GM19238 (cell line): ENCODE measurements at regions not wholly inside any gene's neighbourhood (a gene's known extent, or its start where the extent isn't known, plus 50 kb on each side); places are given as distances from the start of the nearest gene placed in this dataset.
"Not testable (repeated sequence)": the region's sequence is repeated elsewhere in the genome, so short reads cannot be mapped to it uniquely, and the experiment has no call there.

Experiments
- DNase-seq: peaks from one replicate; pipeline ENCODE4 v3.0.0; 2011; ENCODE audit warnings: low spot score; ENCODE audit not compliant: insufficient read length

DNA sequence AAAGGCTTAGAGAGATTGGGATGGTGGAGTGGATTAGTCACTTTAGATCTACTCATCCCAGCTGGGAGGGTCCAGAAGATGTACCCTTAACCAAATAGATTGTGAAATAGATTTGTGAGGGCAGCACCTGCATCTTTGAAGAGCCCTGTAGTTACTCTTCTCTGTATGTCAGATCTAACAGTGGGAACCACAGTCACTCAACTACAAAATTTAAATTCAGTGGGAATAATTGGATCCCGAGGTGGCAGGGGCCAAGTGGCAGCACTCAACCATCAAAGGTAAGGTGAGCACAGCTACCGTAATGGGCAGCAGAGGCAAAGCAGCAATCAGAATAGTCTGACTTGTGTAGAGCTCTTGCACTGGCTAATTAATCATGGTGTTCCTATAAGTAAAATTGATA lies 99.5 kb upstream of the POU3F1 start:
- DNase-seq = not testable (repeated sequence)

DNA sequence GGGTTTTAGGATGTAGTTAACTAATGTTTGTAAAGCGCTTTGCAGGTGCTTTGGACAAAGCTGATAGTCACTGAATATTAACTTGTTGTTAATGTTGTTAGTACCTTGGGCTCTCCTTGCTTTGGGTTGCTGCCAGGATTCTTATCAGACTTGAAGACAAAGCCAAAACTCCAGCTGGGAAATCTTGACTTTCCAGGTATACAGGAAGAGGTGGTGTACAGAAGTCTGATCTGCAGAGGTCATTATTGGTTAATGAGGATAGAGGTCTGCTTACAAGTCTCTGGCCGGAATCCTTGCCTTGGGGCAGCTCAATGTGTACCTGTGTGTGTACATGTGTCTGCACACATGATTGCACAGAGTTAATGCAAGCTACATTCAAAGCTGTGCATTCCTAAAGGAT lies 96.0 kb upstream of the POU3F1 start:
- DNase-seq = no peak

DNA sequence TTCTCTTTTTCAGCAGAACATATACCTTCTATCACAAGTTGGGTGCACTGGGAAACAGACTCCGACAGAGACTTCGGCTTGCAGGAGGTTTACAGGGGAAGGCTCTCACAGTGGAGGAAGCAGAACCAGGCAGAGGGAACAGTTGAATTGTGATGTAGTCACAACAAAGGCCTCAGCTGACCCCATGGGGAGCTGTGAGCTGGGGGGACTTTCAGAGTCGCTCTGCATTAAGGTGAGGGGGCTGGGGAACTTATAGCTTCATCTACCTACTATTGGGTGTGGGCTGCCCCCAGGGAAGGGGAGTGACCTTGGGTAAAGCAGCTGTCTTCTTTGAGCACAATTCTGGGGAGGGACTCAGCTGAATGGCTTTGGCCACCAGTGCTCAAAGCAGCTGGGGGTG lies 94.9 kb upstream of the POU3F1 start:
- no peak for DNase-seq

DNA sequence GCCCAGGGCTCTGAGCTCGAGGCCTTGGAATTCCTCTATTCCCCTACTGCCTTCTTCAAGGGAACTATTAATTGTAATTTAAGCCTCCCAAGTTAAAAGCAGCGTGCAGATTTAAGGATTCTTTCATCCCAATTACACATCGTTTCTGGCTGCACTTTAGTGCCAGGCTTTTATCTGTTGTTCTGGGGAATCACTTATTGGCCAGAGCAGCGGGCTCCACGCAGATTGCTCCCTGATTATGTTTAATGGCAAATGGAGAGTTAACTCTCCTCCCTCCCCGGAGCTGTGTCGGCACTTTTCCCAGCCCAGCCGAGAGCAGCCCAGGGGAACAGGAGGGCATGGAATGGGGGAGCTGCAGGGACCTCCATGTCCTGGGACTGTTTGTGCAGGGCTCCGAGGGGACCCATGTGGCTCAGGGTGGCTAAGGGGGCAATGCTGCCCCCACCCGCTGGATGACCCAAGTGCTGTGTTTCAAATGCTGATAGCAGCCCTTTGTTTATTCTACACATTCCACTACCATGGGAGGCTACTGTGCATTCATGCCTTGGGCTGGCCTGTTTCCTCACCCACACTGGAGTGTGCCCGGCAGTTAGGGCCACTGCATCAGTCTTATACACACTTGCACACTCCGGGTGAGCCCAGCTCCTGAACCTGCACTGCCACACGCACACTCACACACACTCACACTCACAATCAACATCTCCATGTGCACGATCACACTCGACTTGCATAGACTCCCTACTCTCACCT lies 93.3 kb upstream of the POU3F1 start:
- DNase-seq = no peak

DNA sequence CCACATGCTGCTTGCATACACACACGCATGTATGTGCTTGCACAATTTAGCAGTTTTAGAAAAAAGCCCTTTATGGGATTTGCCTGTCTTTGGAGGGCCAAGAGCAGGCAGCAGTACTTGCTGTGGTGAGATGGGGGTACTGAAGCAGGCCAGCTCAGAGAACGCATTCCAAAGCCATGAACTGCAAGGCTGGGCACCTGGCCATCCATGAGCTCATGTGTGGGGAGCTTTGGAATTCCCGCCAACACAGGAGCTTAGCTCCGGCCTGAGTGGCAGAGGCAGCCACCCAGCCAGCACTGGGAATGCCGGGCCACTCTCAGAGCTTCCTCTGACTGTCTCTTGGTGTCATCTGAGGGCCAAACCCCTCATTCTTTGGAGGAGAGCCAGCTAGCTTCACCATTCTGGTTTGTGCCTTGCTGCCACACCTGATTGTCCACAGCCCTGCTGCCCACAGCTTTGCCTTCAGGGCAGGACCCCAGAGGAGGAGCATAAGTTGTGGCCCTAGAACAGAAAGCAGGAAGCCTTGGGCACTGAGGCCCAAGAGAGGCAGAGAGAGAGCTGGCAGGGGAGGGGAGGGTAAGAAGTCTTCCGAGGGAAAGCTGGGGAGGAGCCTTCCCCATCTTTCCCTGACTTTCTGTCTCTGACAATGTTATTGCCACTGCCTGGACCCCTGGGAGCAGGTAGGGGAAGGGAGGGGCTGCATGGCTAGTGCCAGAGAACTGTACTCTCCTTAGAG lies 92.1 kb upstream of the POU3F1 start:
- DNase-seq = no peak

DNA sequence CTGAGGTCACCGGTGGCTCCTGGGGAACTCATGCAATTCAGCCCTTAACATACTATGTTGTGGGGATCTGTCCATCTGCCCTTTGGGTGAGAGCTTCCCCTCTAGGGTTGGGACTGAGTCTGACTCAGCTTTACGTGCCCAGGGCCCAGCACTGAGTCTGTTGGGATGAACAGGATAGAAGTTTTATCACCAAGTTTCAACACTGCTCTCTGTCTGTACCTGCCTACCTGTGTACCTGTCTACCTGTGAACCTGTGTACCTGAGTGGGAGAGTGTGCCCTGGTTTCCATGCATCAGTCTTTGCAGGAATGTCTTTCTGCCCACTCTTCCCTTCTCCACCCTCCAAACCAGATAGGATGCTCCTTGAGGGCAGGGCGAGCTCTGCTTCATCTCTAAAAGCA lies 90.6 kb upstream of the POU3F1 start:
- DNase-seq = no peak

DNA sequence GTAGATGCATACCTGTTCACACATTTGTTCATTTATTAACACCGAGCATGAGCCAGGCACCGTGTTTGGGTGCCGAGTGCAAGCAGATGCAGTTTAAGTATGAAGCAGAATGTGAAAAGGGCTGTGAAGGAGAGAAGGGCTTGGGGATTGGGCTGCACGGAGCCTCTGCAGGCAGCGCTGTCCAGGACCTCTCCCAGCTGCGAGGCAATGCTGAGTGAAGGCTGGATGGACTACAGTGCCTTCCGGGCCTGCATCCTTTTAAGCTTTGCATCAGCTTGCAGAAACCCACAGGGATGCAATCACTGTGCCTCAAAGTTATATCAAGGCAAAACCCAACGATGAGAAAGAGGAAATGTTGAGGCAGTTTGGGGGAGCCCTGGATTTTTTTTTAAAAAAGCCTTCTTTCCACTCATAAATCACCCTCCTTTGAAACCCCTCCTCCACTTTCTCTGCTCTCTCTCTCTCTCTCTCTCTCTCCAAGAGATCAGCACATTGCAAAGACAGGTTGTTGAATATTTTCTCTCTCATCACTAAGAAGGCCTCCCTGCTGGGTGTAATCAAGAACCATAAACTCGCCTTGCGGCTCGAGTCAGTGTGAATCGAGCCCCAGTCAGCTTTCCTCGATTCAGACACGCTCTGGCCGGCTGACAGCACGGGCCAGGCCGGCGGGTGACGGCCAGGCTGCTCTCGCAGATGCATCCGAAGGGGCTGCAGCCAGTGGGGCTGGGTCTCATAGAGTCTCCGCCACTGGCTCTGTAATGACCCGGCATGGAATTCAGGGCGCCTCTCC lies 89.2 kb upstream of the POU3F1 start:
- no peak for DNase-seq

DNA sequence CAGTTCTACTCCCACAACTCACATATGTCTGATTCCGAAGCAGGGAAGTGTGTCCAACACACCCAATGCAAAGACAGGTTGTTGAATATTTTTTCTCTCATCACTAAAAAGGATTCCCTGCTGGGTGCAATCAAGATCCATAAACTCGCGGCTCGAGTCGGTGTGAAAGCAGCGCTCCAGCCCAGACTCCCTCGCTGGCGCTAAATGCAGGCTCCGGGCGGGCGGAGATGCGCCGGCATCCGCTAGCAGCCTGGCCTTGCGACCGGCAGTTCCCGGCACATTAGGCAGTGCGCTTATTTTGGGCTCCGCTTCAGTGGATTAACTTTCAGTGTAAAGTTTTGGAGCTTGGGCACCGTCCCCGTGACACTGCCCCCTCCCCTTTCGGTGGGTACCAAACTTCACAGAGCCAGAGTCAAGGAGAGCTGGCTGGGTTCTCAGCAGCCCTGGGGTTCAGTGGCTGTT lies 87.7 kb upstream of the POU3F1 start:
- no peak for DNase-seq

DNA sequence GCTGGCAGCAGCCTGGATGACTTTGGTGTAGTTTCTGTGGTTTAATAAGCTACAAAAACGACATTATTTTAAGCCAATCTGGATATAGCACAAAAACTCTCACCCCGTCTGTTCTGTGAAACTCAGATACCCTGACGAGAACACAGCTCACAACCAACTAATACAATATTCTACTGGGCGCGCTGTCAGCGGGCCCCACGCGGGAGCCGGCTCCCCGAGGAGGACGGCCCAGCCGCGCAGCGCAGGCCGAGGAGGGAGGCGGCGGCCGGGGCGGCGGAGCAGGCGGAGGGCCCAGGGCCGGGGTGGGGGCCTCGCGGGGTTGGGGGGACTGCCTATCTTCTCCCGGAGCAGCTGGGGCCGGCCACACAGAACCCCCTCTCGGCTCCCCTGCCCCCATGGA lies 87.2 kb upstream of the POU3F1 start:
- no peak for DNase-seq

DNA sequence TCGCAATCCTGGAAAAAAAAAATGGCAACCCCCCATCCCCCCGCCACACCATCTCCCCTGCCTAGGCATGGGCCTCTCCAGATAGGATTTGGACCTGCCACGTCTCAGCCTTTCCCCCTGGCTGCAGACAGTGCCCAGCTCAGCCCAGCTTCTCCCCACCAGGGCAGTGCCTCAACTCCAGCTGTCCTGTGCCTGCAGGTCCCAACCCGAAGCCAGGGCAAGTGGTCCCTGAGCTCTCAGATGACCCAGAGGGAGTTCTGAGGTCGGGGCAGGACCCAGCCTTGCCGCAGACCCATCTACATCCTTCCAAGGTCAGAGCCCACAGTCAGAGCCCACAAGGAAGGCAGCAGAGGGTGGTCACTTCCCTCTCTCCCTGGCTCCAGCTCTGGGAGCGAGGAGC lies 86.7 kb upstream of the POU3F1 start:
- no peak for DNase-seq

DNA sequence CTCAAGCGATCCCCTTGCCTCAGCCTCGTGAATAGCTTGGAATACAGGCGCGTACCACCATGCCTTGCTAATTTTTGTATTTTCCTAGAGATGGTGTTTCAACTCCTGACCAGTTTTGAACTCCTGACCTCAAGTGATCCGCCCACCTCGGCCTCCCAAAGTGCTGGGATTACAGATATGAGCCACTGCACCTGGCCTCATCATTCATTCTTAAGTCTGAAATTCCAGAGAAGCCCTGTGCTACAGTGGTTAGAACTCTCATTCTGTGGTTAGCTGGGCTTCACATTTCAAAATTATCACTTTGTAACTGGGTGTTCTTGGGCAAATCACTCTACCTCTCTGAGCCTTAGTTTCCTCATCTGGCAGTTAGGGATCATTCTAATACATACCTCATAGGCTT lies 86.1 kb upstream of the POU3F1 start:
- no peak for DNase-seq

DNA sequence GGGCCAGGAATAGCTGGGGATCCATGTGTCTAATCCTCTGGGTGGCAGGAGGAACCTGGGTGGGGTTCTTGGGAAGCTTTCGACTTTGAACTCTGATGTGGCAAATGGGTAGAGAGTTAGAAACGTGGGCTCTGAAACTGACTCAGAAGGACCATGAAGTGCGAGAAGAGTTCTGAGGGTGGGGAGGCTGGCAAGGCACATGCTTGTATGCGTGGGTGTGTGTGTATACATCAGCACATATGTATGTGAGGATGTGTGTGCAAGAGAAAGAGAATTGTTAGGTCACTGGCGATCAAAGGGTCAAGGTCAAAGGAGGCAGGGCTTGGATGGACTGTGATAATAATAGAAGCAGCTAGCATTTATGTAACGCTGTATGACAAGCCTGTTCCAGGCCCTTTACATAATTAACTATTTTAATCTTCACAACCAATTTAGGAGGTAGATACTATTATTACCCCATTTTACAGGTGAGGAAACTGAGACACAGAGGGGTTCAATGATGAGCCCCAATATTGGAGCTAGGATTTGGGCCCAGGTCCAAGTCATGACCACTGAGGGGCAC lies 84.5 kb upstream of the POU3F1 start:
- DNase-seq = no peak

DNA sequence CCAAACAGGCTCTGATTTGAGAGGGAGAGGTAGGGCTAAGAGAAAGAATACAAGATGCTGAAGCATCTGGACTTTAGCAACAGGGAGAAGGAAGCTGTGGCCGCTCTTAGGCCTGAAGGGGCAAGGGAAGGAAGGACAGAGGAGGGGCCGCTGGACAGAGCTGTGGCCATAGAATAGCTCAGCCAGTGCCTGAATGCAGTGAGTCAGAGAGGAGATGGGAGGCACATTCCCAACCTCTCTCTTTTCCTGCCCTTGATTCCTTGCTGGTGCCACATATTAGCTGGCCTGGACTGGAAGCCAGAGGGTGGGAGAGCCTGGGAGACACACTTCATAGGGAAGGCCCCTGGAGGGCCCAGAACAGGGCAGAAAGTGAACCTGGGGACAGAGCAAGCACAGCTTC lies 83.4 kb upstream of the POU3F1 start:
- DNase-seq = no peak

DNA sequence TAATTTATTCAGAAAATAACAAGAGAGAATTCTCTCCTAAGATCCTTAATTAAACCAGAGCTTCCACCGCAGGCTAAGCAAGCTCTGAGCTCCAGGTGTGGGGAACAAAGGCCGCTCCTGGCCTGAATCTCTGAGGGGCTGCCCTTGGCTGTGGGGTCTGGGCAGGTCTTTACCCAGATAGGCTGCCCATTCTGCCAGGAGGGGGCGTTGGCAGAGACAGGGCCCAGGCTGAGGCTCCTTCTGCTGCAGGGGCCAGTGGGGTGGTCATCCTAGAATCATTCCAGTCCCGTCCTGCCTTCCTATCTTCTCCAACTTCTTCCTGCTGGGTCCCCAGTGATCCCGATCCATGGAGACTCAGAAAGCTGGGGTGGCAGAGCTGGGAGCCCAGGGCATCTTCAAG lies 82.9 kb upstream of the POU3F1 start:
- DNase-seq = no peak

DNA sequence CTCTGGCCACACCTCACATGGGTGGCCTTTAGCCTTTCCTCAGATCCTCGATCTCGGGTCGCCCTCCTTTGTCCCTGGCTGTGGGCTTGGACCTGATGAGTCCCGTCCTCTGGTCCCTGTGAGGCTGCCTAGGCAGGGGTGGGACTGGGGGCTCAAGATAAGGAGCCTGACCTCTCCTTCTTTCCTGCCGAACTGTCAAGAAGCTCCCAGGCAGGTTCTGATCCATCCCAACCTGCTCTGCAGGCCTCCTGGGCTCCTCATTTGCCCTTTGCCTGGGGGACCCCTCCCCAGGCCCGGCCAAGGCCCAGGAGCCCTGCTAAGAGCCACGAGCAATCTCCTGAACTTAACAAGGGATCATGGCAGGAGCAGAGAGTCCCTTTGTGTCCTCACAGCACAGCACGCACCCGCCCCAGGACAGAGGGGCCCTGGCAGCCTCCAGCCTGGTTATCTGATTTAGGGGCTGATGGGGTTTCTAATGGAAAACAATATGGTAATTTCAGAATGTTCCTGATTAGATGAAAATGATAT lies 82.4 kb upstream of the POU3F1 start:
- DNase-seq = no peak

DNA sequence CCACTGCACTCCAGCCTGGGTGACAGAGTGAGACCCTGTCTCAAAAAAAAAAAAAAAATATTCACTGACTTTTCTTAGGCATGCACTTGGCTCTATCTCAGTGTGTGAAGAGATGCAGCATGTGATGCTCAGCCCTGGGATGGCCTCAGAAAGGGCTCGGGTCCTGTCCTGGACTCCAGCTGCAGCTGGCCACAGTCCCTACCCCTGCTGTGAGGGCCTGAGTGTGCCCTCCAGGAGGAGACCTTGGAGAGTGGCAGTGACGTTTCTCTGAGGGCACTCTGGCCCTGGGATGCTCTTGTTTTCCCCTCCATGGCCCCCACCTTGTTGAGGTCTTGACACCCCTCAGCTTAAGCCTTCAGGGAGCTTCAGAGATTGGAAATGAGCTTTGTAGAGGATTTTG lies 81.9 kb upstream of the POU3F1 start:
- no peak for DNase-seq

DNA sequence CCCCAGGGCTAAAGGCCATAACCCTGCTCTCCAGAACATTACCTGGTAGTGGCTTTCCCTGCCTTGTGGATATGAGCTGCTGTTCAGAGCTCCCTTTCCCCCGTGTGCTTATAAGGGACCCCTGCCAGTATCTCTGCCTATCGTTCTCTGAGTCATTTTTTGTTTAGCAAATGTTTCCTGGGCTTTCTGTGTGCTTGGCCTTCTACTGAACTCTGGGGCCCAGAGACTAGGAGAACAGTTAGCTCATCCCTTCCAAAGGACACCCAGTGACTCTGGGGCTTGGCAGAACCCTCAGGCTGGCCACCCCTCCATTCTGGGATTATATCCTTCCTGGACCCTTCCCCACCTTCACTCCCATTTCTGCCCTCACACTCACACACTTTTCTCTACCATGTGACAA lies 80.8 kb upstream of the POU3F1 start:
- no peak for DNase-seq

DNA sequence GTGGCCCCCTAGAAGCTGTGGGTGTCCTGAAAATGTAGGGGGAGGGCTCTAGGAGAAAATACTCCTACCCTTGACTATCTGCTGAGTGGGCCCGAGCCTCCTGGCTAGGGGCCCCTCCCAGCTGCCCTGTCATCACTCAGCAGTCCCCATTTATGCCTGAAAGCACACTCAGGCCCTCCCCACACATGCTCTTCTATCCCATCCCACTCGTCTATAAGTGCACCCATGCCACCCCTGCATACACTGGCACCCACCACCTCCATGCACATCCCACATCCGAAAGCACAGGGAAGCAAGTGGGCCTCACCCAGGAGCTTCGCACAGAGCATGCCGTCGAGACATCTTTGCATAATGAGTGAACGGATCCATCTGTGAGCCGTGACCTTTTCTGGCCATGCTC lies 80.4 kb upstream of the POU3F1 start:
- DNase-seq = no peak

DNA sequence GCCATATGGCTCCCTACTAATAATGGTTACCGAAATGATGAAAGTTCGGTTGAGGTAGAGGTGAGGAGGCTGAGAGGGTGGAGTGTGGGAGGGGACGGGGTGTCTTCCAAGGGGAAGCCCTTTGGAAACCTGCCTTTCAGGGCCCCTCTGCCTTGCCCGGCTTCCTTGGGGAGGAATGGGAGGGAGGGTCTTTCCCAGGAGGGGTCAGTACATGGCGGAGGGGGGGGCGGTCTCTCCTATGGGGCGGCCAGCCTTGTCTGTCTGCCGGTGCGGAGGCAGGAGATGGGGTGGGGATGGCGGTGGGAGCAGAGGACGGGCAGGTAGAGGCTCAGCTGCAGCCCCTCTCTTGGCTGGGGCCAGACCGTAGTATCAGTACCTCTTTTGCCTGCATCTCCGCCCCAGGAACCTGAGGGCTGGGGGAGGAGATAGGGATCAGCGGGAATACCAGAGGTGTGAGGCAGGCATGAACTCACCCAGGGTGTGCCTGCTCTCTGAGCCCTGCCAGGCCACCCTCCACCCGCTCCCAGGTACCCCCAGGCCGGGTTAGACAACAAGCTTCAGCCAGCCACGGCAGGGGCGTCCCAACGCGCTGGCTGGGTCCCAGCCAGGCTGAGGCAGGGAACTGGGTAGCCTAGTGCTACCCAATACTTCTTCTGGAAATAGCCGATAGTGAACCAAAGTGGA lies 79.4 kb upstream of the POU3F1 start:
- DNase-seq = no peak

DNA sequence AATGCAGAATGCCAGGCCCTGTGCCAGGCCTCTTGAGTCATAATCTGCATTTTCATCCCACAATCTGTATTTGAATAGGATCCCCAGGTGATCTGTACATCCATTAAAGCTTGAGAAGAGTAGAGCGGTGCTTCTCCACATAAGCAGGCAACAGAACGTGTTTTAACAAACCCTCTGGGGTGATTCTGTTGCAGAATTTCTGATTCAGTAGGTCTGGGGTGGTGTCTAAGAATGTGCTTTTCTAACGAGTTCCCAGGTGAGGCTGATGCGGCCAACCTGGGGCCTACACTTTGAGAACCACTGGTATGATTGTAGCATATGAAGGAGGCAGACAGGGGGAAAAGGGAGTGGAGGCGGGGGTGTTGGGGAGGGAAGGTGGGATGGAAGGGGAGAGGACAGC lies 78.4 kb upstream of the POU3F1 start:
- DNase-seq = no peak
